GM19035 (cell line): ENCODE measurements at regions not wholly inside any gene's neighbourhood (a gene's known extent, or its start where the extent isn't known, plus 50 kb on each side); places are given as distances from the start of the nearest gene placed in this dataset.
A peak's percentile ranks its signal among the peaks of the same experiment; 100 is the strongest.
"Not testable (repeated sequence)": the region's sequence is repeated elsewhere in the genome, so short reads cannot be mapped to it uniquely, and the experiment has no call there.

ENCODE experiments used
- ATAC-seq: cut with Tn5 transposase; IDR thresholded peaks from one replicate; pipeline ENCODE4 v1.9.1; 2021; ENCODE audit not compliant: unreplicated experiment

DNA sequence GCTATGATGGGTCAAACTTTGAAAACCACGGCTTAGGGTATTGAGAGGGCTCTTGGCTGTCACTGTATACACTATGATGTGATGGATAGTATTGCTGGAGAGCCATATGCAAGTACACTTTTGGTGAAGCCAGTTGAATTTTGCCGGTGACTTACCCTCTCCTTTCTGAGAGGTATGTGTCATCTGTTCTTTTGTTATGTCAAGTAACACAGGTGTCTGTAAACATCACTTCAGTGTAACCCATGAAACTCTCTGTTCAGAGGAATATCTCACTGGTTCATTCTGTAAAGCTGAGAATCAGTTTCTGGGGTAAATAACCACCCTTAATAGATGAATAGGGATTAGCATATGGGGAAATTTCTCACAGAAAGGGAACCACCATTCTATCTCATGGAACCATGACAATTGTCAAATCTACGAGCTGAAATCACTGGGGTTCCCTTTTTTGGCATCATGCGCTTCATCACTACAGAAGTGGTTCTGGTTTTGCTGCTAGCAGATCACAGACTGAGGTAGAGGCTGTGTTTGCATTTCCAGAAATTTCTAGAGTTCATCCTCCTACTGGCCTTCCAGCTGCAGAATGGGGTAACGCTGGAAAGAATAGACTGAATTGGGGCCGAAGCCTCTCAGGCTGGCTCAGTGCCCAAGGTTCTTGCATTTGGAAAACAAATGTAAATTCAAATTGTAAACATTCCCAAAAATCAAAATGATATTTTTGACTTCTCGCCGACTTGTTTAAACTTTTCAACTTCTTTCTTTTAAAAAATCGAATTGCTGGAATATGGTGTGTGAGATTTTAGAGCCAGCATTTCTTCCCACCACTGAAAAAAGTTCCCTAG is 83.3 kb upstream of the CREB5 start:
- no peak for ATAC-seq

DNA sequence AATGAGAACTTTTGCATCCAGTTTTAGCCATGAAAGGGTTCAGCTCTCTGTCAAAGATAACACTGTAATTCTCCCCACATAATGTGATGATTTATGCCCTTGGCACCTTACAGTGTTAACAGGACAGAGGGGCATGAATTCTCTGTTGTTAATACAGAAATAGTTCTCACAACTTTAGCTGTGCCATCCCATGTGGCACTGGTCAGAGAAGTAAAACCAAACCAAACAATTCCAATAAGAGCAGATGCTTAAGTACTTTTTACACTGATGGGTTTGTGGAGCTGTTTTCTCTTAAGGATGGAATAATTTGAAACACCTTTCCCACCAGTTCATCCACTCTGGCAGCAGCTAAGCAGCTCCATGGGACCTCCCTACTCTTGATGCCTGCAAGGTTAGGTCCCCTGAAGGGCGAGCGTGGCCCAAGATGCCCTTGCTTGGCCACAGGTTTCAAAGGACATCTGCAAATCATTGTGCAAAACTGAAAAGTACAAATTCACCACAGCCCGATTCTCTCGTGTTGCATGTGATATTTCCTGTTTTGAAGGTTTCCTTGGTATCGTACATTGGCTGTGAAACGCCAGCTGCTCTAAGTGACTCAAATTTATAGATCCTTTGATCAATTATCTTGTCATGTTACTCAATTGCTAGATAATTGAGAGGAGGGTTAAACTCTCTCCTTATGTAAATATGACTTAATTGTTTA is 82.5 kb upstream of the CREB5 start:
- ATAC-seq: peak; percentile 66

DNA sequence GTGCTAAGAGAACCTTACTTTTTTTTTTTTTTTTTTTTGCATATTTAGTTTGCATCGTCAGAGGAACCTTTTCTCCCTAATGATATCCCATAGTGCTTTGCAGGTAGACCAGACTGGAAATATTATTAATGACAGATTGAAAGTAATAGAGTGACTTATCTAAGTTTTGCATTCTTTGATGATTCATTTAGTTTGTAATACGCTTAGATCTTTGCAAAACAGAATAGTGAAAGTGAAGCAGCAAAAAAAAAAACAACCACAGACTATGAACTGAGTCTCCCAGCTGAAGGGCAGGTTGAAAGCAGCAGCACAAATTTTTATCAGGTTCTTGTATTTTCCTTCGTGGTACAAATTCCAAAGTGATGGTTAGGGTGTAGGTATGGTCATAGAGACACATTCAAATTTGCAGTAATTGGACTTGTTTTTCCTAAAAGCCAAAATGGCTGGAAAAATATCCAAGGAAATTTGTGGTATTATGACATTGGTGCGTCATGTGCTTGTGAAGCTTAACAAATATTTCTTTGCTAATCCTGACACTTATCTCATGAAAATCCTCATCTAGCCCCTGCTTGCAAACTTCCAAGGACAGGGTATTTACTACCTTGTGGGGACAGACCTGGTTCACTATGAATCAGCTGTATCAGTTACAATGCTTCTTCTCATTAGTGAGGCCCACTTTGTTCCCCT is 81.8 kb upstream of the CREB5 start:
- ATAC-seq: peak; percentile 42

DNA sequence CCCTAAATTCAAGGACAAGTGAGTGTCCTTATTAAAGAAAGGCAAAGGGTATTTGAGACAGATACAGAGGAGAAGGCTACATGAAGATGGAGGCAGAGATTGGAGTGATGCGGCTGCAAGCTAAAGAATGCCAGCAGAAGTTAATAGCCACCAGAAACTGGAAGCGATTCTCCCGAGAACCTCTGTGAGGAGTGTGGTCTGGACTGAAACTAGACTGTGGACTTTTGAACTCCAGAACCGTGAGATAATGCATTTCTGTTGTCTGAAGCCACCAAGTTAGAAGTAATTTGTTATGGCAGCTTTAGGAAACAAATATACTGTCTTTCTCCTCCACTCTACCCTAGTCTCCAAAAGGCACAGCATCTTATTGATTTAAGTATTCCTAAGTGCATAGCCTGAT is 80.3 kb upstream of the CREB5 start:
- no peak for ATAC-seq

DNA sequence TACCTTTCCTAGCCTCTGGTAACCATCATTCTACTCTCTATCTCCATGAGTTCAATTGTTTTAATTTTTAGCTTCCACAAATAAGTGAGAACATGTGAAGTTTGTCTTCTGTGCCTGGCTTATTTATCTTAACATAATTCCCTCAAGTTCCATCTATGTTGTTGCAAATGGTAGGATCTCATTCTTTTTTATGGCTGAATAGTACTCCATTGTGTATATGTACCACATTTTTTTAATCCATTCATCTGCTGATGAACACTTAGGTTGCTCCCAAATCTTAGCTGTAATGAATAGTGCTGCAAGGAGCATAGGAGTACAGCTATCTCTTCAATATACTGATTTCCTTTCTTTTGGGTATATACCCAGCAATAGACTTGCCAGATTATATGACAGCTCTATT is 78.8 kb upstream of the CREB5 start:
- ATAC-seq: not testable (repeated sequence)

DNA sequence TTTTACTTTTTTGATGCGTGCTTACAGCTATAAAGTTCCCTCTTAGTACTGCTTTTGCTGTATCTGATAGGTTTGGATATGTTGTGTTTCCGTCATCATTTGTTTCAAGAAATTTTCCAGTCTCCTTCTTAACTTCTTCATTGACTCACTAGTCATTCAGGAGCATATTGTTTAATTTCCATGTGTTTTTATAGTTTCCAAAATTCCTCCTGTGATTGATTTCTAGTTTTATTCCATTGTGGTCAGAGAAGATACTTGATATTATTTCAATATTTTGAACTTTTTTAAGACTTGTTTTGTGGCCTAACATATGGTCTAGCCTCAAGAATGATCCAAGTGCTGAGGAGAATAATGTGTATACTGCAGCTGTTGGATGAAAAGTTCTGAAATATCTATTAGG is 75.5 kb upstream of the CREB5 start:
- no peak for ATAC-seq

DNA sequence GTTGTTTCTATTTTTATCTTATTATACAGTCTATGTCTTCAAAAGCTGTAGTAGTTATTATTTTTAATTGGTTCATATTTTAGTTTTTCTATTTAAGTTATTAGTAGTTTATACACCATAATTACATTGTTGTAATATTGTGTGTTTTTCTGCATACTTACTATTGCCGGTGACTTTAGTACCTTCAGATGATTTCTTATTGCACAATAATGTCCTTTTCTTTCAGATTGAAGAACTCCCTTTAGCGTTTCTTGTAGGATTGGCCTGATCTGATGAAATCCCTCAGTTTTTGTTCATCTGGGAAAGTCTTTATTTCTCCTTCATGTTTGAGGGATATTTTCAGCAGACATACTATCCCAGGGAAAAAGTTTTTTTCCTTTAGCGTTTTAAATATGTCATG is 74.3 kb upstream of the CREB5 start:
- no peak for ATAC-seq

DNA sequence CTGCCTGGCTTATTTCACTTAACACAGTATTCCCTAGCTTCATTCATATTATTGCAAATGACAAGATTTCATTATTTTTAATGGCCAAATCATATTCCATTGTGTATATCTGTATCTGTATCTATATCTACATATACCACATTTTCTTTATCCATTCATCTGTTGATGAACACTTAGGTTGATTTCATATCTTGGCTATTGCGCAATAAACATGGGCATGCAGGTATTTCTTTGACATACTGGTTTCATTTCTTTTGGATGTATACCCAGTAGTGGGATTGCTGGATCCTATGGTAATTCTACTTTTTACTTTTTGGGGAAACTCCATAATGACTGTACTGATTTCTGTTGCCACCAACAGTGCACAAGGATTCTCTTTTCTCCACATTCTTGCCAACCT is 68.9 kb upstream of the CREB5 start:
- ATAC-seq: no peak

DNA sequence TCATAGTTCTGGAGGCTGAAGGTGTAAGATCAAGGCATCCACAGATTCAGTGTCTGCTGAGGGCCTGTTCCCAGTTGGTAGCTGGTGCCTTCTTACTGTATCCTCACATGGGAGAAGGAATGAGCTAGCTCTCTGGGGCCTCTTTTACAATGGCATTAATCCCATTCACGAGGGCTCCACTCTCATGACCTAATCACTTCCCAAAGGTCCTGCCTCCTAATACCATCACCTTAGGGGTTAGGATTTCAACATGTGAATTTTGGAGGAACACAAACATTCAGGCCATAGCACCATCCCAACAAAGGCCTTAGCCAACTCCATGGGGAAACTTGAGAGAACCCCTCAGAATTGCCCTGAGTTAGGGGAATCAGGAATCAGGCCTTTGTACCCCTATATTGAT is 66.1 kb upstream of the CREB5 start:
- ATAC-seq: no peak

DNA sequence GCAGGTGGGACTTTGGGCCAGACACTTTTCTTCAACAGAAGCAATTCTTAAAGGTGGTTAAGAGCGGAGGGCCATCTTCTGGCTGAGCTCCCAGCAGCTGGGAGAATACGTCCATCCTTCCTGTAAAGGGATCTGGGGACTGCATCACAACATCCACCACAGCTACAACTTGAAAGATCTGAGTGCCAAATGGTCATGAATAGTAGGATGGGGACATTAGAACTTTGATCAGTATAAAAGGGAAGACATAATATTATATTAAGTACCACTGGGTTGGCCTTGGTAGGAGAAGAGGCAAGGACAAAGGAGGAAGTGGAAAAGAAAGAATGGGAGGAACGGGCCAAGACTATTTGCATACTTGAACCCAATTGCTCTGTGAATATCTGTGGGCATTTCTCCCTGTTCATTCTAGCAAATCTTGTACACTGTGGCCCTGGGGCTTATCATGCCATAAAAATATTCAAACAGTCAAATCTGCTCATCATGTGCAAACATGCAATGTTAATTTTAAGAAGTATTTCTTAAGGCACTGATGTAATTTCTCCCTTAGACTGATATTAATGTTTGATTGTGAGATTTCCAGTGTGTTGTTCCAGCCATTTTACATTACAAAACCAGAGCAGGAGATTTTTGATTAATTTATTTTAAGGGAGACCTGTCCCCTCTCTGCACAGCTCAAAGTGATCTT is 65.5 kb upstream of the CREB5 start:
- no peak for ATAC-seq

DNA sequence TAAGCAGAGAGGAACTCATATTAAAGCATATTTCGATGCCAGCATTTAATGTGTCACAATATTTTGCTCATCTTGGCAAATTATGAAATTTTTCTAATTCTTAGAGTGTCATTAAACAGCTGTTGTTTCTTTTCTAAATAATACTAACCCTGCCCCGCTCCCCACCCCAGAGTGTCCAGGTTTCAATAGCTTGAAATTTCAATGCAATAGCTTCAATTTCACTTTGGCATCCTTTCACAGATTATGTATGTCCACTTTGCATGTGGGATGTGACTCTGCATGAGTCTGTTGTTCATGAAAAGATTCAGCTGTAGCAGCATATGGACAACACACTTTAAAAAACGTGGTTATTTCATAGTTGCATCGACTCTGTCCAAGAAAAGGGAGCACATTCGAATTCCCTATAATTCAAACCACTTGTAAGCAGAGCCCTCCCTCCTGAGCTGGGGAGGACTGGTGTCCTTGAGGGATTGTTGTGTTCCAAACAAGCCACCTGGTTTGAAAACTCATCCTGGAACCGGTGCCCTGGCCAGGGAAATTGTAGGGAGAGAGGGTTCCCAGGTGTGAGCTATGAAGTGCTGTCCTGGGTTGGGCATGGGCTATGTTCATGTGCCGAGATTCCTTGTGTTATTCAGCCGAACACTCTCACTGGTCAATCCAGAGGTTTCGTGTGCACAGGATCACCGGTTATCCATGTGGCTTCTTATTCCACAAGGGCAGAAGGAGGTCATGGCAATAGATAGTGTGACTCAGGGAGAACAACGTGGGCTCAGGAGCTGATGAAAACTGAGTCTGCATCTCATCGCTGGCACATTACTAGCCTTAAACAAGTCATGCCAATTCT is 64.6 kb upstream of the CREB5 start:
- no peak for ATAC-seq

DNA sequence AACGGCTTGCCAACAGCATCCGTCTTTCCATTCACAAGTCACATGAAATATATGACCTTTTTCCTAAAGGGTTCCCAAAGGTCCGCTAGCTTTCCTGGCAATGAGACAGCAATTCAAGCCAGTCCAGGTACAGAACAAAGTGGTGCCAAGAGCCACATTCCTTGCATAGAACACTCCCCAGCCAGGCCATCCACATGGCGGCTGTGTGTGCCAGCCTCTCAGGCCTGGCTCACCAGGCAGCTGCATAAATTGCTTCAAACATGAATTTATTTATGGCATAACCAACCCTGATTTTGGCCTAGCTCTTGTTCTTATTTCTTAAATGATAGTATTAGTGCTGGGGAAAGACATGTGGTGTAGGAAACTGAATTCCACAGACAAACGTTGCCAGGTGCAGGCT is 63.7 kb upstream of the CREB5 start:
- ATAC-seq: no peak

DNA sequence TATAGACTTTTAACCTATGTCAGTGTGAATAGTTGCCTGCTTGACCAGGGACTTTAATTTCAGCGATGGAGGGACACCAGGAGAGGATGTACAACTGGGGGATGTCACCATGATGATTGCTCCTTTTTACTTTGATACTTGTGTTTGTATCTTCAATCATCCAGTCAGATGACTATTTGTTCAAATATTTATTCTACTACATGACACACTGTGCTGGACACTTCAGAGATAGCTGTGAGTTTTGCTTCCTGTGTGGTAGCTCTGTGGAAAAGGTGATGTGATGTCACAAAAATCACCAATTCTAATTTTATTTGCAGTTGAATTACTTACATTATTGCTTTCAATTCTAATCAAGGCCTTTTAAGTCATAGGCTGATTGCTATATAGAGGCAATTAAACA is 62.7 kb upstream of the CREB5 start:
- no peak for ATAC-seq

DNA sequence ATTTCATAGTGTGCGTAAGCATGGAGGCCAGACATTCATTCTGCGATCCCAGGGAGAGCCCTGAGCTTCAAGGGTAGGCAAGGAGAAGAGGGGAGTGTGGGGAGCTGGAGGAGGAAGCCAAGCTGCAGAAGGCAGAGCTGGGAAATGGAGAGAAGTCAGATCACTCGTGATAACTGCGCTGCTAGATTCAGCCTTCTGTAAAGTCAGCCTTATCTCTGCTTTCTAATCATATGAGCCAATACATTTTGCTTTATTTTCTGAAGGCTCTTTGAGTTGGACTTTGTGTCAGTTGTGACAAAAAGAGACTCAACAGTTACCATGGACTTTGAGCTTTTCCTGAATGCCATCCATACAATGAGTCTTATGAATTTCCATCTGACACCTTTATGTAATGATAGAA is 61.7 kb upstream of the CREB5 start:
- no peak for ATAC-seq

DNA sequence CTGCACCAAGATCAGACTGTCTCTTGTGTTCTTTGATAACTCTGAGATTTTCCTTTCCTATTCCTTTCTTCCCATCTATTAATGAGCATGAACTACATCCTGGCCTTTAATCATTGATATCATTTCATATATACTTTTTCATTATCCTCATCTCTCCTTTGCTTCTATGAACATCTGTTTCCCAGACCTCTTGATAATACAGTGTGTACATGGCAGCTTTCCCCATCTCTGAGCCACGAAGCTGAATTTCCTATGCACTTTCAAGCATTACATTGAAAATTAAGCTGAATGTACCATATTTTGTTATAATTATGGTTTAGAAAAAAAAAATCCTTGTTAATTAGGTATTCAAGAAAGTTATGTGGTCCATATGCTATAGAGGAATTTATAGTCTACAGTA is 60.9 kb upstream of the CREB5 start:
- ATAC-seq: no peak

DNA sequence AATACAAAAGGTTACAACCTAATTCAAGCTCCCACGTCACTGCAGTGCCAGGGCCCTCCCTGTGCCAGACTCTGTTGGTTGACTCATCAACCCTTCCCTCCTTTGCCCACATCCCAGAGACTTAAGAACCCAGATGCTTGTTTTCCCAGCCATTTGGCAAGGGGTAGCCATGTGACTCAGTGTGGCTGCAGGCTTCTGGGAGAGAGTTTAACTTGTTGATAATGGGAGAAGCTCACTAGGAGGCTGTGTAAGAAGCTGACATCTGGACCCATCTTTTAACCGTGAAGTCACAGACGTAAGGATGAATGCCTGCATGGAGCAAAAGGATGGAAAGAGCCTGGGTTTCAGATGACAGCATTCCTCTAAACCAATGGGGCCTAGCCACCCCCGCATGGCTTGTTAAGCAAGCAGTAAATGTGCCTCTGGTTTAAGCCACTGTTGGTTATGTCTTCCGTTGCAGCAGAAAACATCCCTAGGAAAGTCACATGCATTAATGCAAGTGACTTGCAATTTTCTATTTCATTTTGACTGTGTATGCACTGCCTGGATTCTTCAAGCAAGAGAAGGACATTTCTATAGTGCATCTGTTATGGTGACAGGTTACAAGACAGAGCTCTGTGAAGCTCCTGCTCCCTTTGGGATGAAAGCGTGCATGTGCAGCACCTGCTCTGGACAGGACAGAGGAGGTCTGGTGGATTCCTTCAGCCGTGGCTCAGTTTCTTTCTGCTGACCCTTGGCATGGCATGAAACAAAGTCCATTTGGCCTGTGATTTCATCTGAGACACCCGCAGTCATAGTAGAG is 57.5 kb upstream of the CREB5 start:
- no peak for ATAC-seq

DNA sequence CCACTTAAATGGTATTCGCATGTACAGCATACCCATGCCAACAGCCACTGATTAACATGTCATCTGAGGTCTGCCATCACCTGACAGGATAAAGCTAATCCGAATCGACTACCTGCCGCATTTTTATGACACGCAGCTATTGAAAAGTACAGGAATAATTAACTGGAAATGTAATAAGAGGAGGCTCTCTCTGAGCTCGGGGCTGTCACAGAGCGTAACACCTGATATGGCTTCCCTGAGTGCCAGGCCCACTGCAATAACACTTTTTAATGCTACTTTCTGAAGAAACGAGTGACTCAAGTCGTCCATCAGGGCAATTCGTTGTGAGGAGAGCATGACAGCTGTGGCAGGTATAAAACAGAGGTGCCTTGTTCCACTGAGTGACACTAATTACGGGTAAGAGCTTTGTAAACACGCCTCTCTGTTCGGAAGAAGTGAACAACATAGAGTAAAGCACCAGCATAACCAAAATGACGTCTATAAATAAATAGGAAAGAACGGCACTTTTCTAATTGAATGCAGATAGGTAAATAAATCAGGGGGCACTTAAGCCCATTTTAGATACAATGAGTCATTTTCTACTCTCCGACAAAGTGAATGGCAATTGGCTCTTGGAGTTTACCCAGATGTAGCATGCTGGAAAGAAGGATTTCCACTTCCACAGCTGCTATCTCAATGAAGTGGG is 56.5 kb upstream of the CREB5 start:
- no peak for ATAC-seq

DNA sequence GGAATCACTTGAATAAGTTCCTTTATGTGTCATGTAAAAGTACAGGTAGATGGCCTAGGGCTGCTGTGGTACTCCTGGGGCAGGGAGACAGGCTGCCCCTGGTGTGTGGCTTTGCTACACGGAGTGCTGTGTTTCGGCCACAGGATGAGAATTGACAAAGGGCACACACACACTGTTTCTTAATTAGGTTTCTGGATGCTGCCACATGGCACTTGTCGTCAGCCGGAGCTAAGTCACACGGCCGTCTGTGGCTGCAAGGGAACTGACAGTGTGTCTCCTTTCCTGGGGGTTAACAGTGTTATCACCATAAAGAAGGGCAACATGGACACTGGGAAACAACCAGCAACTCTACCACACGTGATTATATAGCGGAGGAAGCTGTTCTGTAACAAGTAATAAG is 55.7 kb upstream of the CREB5 start:
- ATAC-seq: no peak

DNA sequence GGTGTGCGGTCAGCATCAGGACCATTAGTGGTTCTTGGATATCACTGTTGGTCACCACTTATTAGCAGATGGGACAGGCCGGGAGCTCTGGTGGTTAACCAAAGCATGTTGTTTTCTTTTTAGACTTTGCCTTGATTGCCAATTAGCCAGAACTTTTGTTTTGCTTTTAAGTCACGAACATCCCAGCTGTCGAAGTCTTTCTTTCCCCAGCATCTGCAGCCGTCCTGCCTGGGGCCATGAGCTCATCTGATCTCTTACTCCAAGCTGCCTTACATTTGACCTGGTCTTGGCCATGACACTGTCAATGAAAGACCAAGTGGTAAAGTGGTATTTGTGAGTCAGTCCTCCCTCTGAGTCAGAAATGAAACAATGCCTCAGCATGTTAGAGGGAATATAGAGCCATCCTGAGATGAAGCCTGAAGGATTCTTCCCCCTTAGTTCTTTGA is 53.9 kb upstream of the CREB5 start:
- no peak for ATAC-seq
